K562 (cell line): ENCODE measurements at regions not wholly inside any gene's neighbourhood (a gene's known extent, or its start where the extent isn't known, plus 50 kb on each side); places are given as distances from the start of the nearest gene placed in this dataset.

Source experiments
- ATAC-seq: fragments of 200-7000 bp; cut with Tn5 transposase; 3 replicates; pipeline ENCODE4 v1.9.1; 2020; ENCODE audit warnings: moderate library complexity
- BruUV-seq: library from RNA; stranded (reverse); fragments of 400-500 nt; replicated peaks from 2 replicates; lab custom pipeline; 2021; lab: Mats Ljungman, UMichigan
- CTCF ChIA-PET: fragments of 300-600 bp; formaldehyde crosslinking; extraction: SDS; loops from one replicate; lab custom pipeline; 2021; ENCODE audit warnings: low intra/inter-chr PET ratio; lab: Yijun Ruan, JAX
- POLR2A ChIA-PET: fragments of 300-600, 350-650 bp; sonication (Branson Sonifier 250); formaldehyde crosslinking; extraction: SDS; loops from one replicate; lab custom pipeline; 2021; ENCODE audit warnings: antibody characterized with exemption, inconsistent platforms; lab: Yijun Ruan, JAX
- DNase-seq, 4 experiments: peaks; one replicate each; pipeline versions ENCODE4 v3.0.0 to v3.0.0-alpha.2; 2011 to 2018; ENCODE audit warnings: low spot score in 3 of 4, mixed read lengths in 3 of 4; ENCODE audit errors: extremely low read depth in 1 of 4
- FAIRE-seq: peaks from 2 replicates; lab custom pipeline; 2011; peaks lifted over from hg19 to GRCh38; lab: Jason Lieb, UNC
- H2AFZ ChIP-seq: 2 replicates; pipeline ENCODE4 v1.6.0; 2011; ENCODE audit warnings: low read depth, low read length, control low read depth, inconsistent platforms
- H3K27ac ChIP-seq: fragments of 200-600 bp; 3 replicates; pipeline ENCODE4 v1.8.0; 2011; ENCODE audit warnings: low read depth, mild to moderate bottlenecking, control low read depth, inconsistent platforms, low read length, moderate library complexity, mixed read lengths; ENCODE audit errors: extremely low read depth
- H3K27me3 ChIP-seq, 2 experiments: fragments of 300-600 bp in 1 of 2; 2 replicates in 1 of 2; 3 replicates in 1 of 2; pipeline versions ENCODE4 v1.6.0 to v1.8.0; 2011; ENCODE audit warnings: inconsistent platforms in 2 of 2, low read length in 2 of 2, mild to moderate bottlenecking in 1 of 2, mixed read lengths in 1 of 2, moderate library complexity in 1 of 2; ENCODE audit not compliant: control insufficient read depth in 2 of 2, insufficient read depth in 2 of 2
- H3K36me3 ChIP-seq: fragments of 300-600 bp; 3 replicates; pipeline ENCODE4 v1.8.0; 2011; ENCODE audit warnings: mild to moderate bottlenecking, low read length, inconsistent platforms; ENCODE audit not compliant: control insufficient read depth, insufficient read depth
- H3K4me1 ChIP-seq, 2 experiments: fragments of 200-600 bp in 1 of 2; replicated peaks in 1 of 2; 2 replicates in 1 of 2; 3 replicates in 1 of 2; pipeline versions ENCODE4 v1.5.1 to v1.8.0; 2011; ENCODE audit warnings: inconsistent platforms in 2 of 2, low read length in 2 of 2, mild to moderate bottlenecking in 1 of 2, mixed read lengths in 1 of 2, moderate library complexity in 1 of 2; ENCODE audit not compliant: control insufficient read depth in 2 of 2, insufficient read depth in 2 of 2
- H3K4me2 ChIP-seq: 2 replicates; pipeline ENCODE4 v1.6.1; 2011; ENCODE audit warnings: low read length, control low read depth, inconsistent platforms, mixed read lengths; ENCODE audit not compliant: insufficient read depth
- H3K4me3 ChIP-seq: fragments of 200-600 bp; sonication (generic), shearing (Covaris generic); 2 replicates; pipeline ENCODE4 v1.5.1; 2016; ENCODE audit warnings: control low read depth, inconsistent platforms
- H3K79me2 ChIP-seq: fragments of 200-600 bp; 3 replicates; pipeline ENCODE4 v1.8.0; 2011; ENCODE audit warnings: low read length, inconsistent platforms; ENCODE audit not compliant: control insufficient read depth, insufficient read depth
- H3K9ac ChIP-seq, 2 experiments: 2 replicates each; pipeline versions ENCODE4 v1.6.0 to v1.6.1; 2011; ENCODE audit warnings: low read depth in 2 of 2, low read length in 2 of 2, control low read depth in 1 of 2, inconsistent platforms in 1 of 2, mild to moderate bottlenecking in 1 of 2, mixed read lengths in 1 of 2; ENCODE audit not compliant: insufficient read depth in 1 of 2
- H3K9me1 ChIP-seq: one replicate; pipeline ENCODE4 v1.6.0; 2011; ENCODE audit warnings: inconsistent platforms, mild to moderate bottlenecking, low read length, moderate library complexity; ENCODE audit not compliant: control insufficient read depth, insufficient read depth
- H3K9me3 ChIP-seq: replicated peaks from 2 replicates; pipeline ENCODE4 v1.5.1; 2011; ENCODE audit warnings: low read depth, low read length, inconsistent platforms; ENCODE audit not compliant: control insufficient read depth, insufficient read depth
- H4K20me1 ChIP-seq: replicated peaks from 2 replicates; pipeline ENCODE4 v1.6.1; 2011; ENCODE audit warnings: low read length, inconsistent platforms, mixed read lengths; ENCODE audit not compliant: control insufficient read depth, insufficient read depth
- DDX20 ChIP-seq: fragments of 450-650 bp; IDR thresholded peaks from 2 replicates; pipeline ENCODE4 v1.6.1; 2016; ENCODE audit warnings: missing genetic modification characterization, low read depth, mild to moderate bottlenecking, missing compliant biosample characterization, moderate library complexity
- ETV1 ChIP-seq: fragments of 450-650 bp; conservative IDR thresholded peaks from 2 replicates; pipeline ENCODE4 v1.6.1; 2016; ENCODE audit warnings: missing genetic modification characterization, control low read depth, low read depth, missing compliant biosample characterization
- PREB ChIP-seq: sonication (generic); formaldehyde crosslinking; IDR thresholded peaks from 2 replicates; pipeline ENCODE4 v1.8.1; 2023; ENCODE audit warnings: mild to moderate bottlenecking, missing genetic modification reagents
- RNF2 ChIP-seq: sonication (generic); IDR thresholded peaks from 2 replicates; pipeline ENCODE4 v1.6.1; 2016
- TOE1 ChIP-seq, 2 experiments: fragments of 450-650 bp in 1 of 2; sonication (generic) in 1 of 2; formaldehyde crosslinking in 1 of 2; IDR thresholded peaks; 2 replicates each; pipeline versions ENCODE4 v1.7.1 to v1.8.0; 2016 to 2022; ENCODE audit warnings: borderline replicate concordance in 2 of 2, mild to moderate bottlenecking in 2 of 2, antibody characterized with exemption in 1 of 2, inconsistent platforms in 1 of 2, low read depth in 1 of 2, missing genetic modification reagents in 1 of 2, moderate library complexity in 1 of 2
- ZNF316 ChIP-seq: fragments of 450-650 bp; IDR thresholded peaks from 2 replicates; pipeline ENCODE4 v1.6.1; 2016
- ZSCAN32 ChIP-seq: fragments of 450-650 bp; formaldehyde crosslinking; IDR thresholded peaks from 2 replicates; pipeline ENCODE4 v1.4.0; 2020; ENCODE audit warnings: mild to moderate bottlenecking, moderate library complexity
- WGBS: fragments of 100-300 bp; shearing (Covaris generic); methylation state at CpG from one replicate; pipeline ENCODE4 v1.1.6; 2016; ENCODE audit warnings: low coverage, mixed read lengths; ENCODE audit not compliant: insufficient coverage; ENCODE audit errors: missing lambda C conversion rate; 5-methylcytosine and 5-hydroxymethylcytosine counted together
- in situ Hi-C: fragments of 300-500 bp; cut with MboI; formaldehyde crosslinking; loops from 4 replicates; pipeline ENCODE4 v1.15.0; 2018; ENCODE audit warnings: inconsistent platforms, mixed read lengths
- intact Hi-C: fragments of 100-400 bp; cut with micrococcal nuclease; formaldehyde crosslinking; loops from 2 replicates; pipeline ENCODE4 v1.14.2; 2022

- intact Hi-C loops: no loop called here
- H3K79me2 ChIP-seq: no peaks in the 10 kb centered on the region
- H3K27me3 ChIP-seq: no peaks in the 10 kb centered on the region; a peak in 1 of 5 replicates
- WGBS: 0% methylated on average over 6 of the region's 6 CpGs
- H3K9me3 ChIP-seq: no peaks in the 10 kb centered on the region
- H3K4me1 ChIP-seq: no peaks in the 10 kb centered on the region
- no peak for TF ChIP-seq ETV1 (tag)
- TF ChIP-seq RNF2: no peak
- no peak for TF ChIP-seq DDX20 (tag)
- TF ChIP-seq PREB (CRISPR knock-in tag): no peak
- TF ChIP-seq TOE1 (IDR thresholded peaks at IDR 0.05; ENCODE audit: borderline replicate concordance): no peak
- no peak for TF ChIP-seq TOE1 (CRISPR knock-in tag; IDR thresholded peaks at IDR 0.05; ENCODE audit: borderline replicate concordance, low read depth)
- TF ChIP-seq ZSCAN32: no peak
- peak; percentile 60 for TF ChIP-seq ZNF316
- TF ChIP-seq, all 486 proteins: peak for 1
- ChIA-PET CTCF (no interaction called here), POLR2A (no interaction called here)
- Histone ChIP-seq H3K27ac (no peak overlapping the region), H3K9me1 (no peaks in the 10 kb centered on the region), H2AFZ (no peak overlapping the region), H4K20me1 (no peaks in the 10 kb centered on the region), H3K36me3 (no peaks in the 10 kb centered on the region), H3K9ac (no peak overlapping the region), H3K4me3 (no peak overlapping the region), H3K4me2 (no peak overlapping the region)
- no TSS peak for BruUV-seq
- no peak for DNase-seq
- in situ Hi-C loops: no loop called here
- no peak for FAIRE-seq
- ATAC-seq: no peak
Observed at GRCh38 chr16:6363896-6364607, 968.6 kb upstream of the RBFOX1 start.
